ENCODE measurements at regions not wholly inside any gene's neighbourhood (a gene's known extent, or its start where the extent isn't known, plus 50 kb on each side); places are given as distances from the start of the nearest gene placed in this dataset.
"Not testable (repeated sequence)": the region's sequence is repeated elsewhere in the genome, so short reads cannot be mapped to it uniquely, and the experiment has no call there.

- no peak for DNase-seq (ENCODE audit: low read depth)
Measured at GRCh38 chr13:83825676-83826075, 56.6 kb downstream of the SLITRK1 start.

- DNase-seq (ENCODE audit: low read depth) = no peak
Measured at GRCh38 chr13:83824560-83824959, 57.7 kb downstream of the SLITRK1 start.

- no peak for DNase-seq (ENCODE audit: low read depth)
Measured at GRCh38 chr13:83824120-83824519, 58.2 kb downstream of the SLITRK1 start.

- no peak for DNase-seq (ENCODE audit: low read depth)
Measured at GRCh38 chr13:83819611-83820010, 62.7 kb downstream of the SLITRK1 start.

GRCh38 chr13:83819156-83819555 is 63.1 kb downstream of the SLITRK1 start:
- no peak for DNase-seq (ENCODE audit: low read depth)

- no peak for DNase-seq (ENCODE audit: low read depth)
Measured at GRCh38 chr13:83816081-83816480, 66.2 kb downstream of the SLITRK1 start.

GRCh38 chr13:83815598-83815997 is 66.7 kb downstream of the SLITRK1 start:
- DNase-seq (ENCODE audit: low read depth) = no peak

- no peak for DNase-seq (ENCODE audit: low read depth)
Measured at GRCh38 chr13:83810136-83810535, 72.1 kb downstream of the SLITRK1 start.

- no peak for DNase-seq (ENCODE audit: low read depth)
Measured at GRCh38 chr13:83804356-83804962, 77.8 kb downstream of the SLITRK1 start.

GRCh38 chr13:83798731-83799130 is 83.5 kb downstream of the SLITRK1 start:
- no peak for DNase-seq (ENCODE audit: low read depth)

GRCh38 chr13:83796364-83796763 is 85.9 kb downstream of the SLITRK1 start:
- DNase-seq (ENCODE audit: low read depth) = no peak

GRCh38 chr13:83794583-83794982 is 87.7 kb downstream of the SLITRK1 start:
- no peak for DNase-seq (ENCODE audit: low read depth)

- DNase-seq (ENCODE audit: low read depth) = peak; percentile 10
Measured at GRCh38 chr13:83780227-83780626, 102.0 kb downstream of the SLITRK1 start.

- no peak for DNase-seq (ENCODE audit: low read depth)
Measured at GRCh38 chr13:83773961-83774360, 108.3 kb downstream of the SLITRK1 start.

- DNase-seq (ENCODE audit: low read depth) = no peak
Measured at GRCh38 chr13:83765796-83766195, 116.5 kb downstream of the SLITRK1 start.

- no peak for DNase-seq (ENCODE audit: low read depth)
Measured at GRCh38 chr13:83761631-83762030, 120.6 kb downstream of the SLITRK1 start.

GRCh38 chr13:83755210-83755609 is 127.1 kb downstream of the SLITRK1 start:
- DNase-seq (ENCODE audit: low read depth) = not testable (repeated sequence)

GRCh38 chr13:83753912-83754624 is 128.2 kb downstream of the SLITRK1 start:
- no peak for DNase-seq (ENCODE audit: low read depth)

- peak; percentile 10 for DNase-seq (ENCODE audit: low read depth)
Measured at GRCh38 chr13:83752141-83752540, 130.1 kb downstream of the SLITRK1 start.

- DNase-seq (ENCODE audit: low read depth) = no peak
Measured at GRCh38 chr13:83740622-83741021, 141.7 kb downstream of the SLITRK1 start.

GRCh38 chr13:83738407-83738806 is 143.9 kb downstream of the SLITRK1 start:
- DNase-seq (ENCODE audit: low read depth) = no peak

- no peak for DNase-seq (ENCODE audit: low read depth)
Measured at GRCh38 chr13:83733293-83733692, 149.0 kb downstream of the SLITRK1 start.

- no peak for DNase-seq (ENCODE audit: low read depth)
Measured at GRCh38 chr13:83732755-83733154, 149.5 kb downstream of the SLITRK1 start.

- no peak for DNase-seq (ENCODE audit: low read depth)
Measured at GRCh38 chr13:83731113-83731512, 151.2 kb downstream of the SLITRK1 start.
